ENCODE measurements at regions not wholly inside any gene's neighbourhood (a gene's known extent, or its start where the extent isn't known, plus 50 kb on each side); places are given as distances from the start of the nearest gene placed in this dataset.

- Histone ChIP-seq H3K27ac (ENCODE audit: low read depth, low read length) (no peak overlapping the region), H3K79me2 (ENCODE audit: insufficient read depth, low read length) (no peaks in the 10 kb centered on the region), H3K27me3 (ENCODE audit: insufficient read depth, low read length) (no peaks in the 10 kb centered on the region), H2AFZ (ENCODE audit: low read depth, low read length) (no peak overlapping the region), H3K36me3 (ENCODE audit: insufficient read depth, low read length) (no peaks in the 10 kb centered on the region), H3K4me1 (ENCODE audit: insufficient read depth, low read length) (no peaks in the 10 kb centered on the region), H3K4me3 (ENCODE audit: insufficient read depth, low read depth, low read length) (no peak overlapping the region), H4K20me1 (ENCODE audit: insufficient read depth, low read length) (no peaks in the 10 kb centered on the region), H3K9ac (ENCODE audit: low read length) (no peak overlapping the region), H3K4me2 (ENCODE audit: low read length) (no peak overlapping the region), H3K9me3 (ENCODE audit: insufficient read depth, low read depth, low read length) (no peaks in the 10 kb centered on the region)
- H3K4me3 Mint-ChIP-seq (ENCODE audit: unreplicated experiment), result no peak overlapping the region
- no peaks in the 10 kb centered on the region for H3K36me3 Mint-ChIP-seq (ENCODE audit: low read depth, unreplicated experiment)
- no peaks in the 10 kb centered on the region for H3K27me3 Mint-ChIP-seq (ENCODE audit: low read depth, unreplicated experiment)
- H3K4me1 Mint-ChIP-seq (ENCODE audit: low read depth, unreplicated experiment), result no peaks in the 10 kb centered on the region
- no peak overlapping the region for H3K27ac Mint-ChIP-seq (ENCODE audit: unreplicated experiment)
- no peak for FAIRE-seq
- no peak for TF ChIP-seq CTCF (IDR thresholded peaks at IDR 0.05; ENCODE audit: insufficient read depth, low read depth, low read length)
- no peak for DNase-seq (ENCODE audit: low read depth)
- H3K9me3 Mint-ChIP-seq (ENCODE audit: unreplicated experiment), result no peaks in the 10 kb centered on the region
These were observed 335.3 kb downstream of the IL20RB start for GRCh38 chr3:137293086-137293485.

- Mint-ChIP-seq H3K9me3 (ENCODE audit: unreplicated experiment) (no peaks in the 10 kb centered on the region), H3K27me3 (ENCODE audit: low read depth, unreplicated experiment) (no peaks in the 10 kb centered on the region), H3K27ac (ENCODE audit: unreplicated experiment) (no peak overlapping the region), H3K36me3 (ENCODE audit: low read depth, unreplicated experiment) (no peaks in the 10 kb centered on the region), H3K4me3 (ENCODE audit: unreplicated experiment) (no peak overlapping the region), H3K4me1 (ENCODE audit: low read depth, unreplicated experiment) (no peaks in the 10 kb centered on the region)
- Histone ChIP-seq H3K4me2 (ENCODE audit: low read length) (no peak overlapping the region), H3K4me1 (ENCODE audit: insufficient read depth, low read length) (no peaks in the 10 kb centered on the region), H3K9me3 (ENCODE audit: insufficient read depth, low read depth, low read length) (no peaks in the 10 kb centered on the region), H3K36me3 (ENCODE audit: insufficient read depth, low read length) (no peaks in the 10 kb centered on the region), H4K20me1 (ENCODE audit: insufficient read depth, low read length) (no peaks in the 10 kb centered on the region), H3K4me3 (ENCODE audit: insufficient read depth, low read depth, low read length) (no peak overlapping the region), H3K79me2 (ENCODE audit: insufficient read depth, low read length) (no peaks in the 10 kb centered on the region), H3K9ac (ENCODE audit: low read length) (no peak overlapping the region), H3K27me3 (ENCODE audit: insufficient read depth, low read length) (no peaks in the 10 kb centered on the region), H2AFZ (ENCODE audit: low read depth, low read length) (no peak overlapping the region), H3K27ac (ENCODE audit: low read depth, low read length) (no peak overlapping the region)
- TF ChIP-seq CTCF (IDR thresholded peaks at IDR 0.05; ENCODE audit: insufficient read depth, low read depth, low read length) (no peak), EZH2 (IDR thresholded peaks at IDR 0.05; ENCODE audit: insufficient read depth, low read length) (no peak)
- no peak for FAIRE-seq
- no peak for DNase-seq (ENCODE audit: low read depth)
These were observed 336.4 kb downstream of the IL20RB start for GRCh38 chr3:137294139-137294538.

- FAIRE-seq, result no peak
- H3K4me2 ChIP-seq (ENCODE audit: low read length), result no peak overlapping the region
- H3K9me3 Mint-ChIP-seq (ENCODE audit: unreplicated experiment), result no peaks in the 10 kb centered on the region
These were observed 337.1 kb downstream of the IL20RB start for GRCh38 chr3:137294839-137295238.

More at GRCh38 chr3:137294839-137295238, 337.1 kb downstream of the IL20RB start:
- Mint-ChIP-seq H3K4me3 (ENCODE audit: unreplicated experiment) (no peak overlapping the region), H3K27me3 (ENCODE audit: low read depth, unreplicated experiment) (no peaks in the 10 kb centered on the region), H3K36me3 (ENCODE audit: low read depth, unreplicated experiment) (no peaks in the 10 kb centered on the region), H3K27ac (ENCODE audit: unreplicated experiment) (no peak overlapping the region), H3K4me1 (ENCODE audit: low read depth, unreplicated experiment) (no peaks in the 10 kb centered on the region)
- Histone ChIP-seq H3K27me3 (ENCODE audit: insufficient read depth, low read length) (no peaks in the 10 kb centered on the region), H2AFZ (ENCODE audit: low read depth, low read length) (no peak overlapping the region), H3K4me1 (ENCODE audit: insufficient read depth, low read length) (no peaks in the 10 kb centered on the region), H3K9ac (ENCODE audit: low read length) (no peak overlapping the region), H3K36me3 (ENCODE audit: insufficient read depth, low read length) (no peaks in the 10 kb centered on the region), H3K4me3 (ENCODE audit: insufficient read depth, low read depth, low read length) (no peak overlapping the region), H3K79me2 (ENCODE audit: insufficient read depth, low read length) (no peaks in the 10 kb centered on the region), H4K20me1 (ENCODE audit: insufficient read depth, low read length) (no peaks in the 10 kb centered on the region), H3K9me3 (ENCODE audit: insufficient read depth, low read depth, low read length) (no peaks in the 10 kb centered on the region), H3K27ac (ENCODE audit: low read depth, low read length) (no peak overlapping the region)
- no peak for DNase-seq (ENCODE audit: low read depth)
- no peak for TF ChIP-seq EZH2 (IDR thresholded peaks at IDR 0.05; ENCODE audit: insufficient read depth, low read length)
- no peak for TF ChIP-seq CTCF (IDR thresholded peaks at IDR 0.05; ENCODE audit: insufficient read depth, low read depth, low read length)
